ENCODE measurements at regions not wholly inside any gene's neighbourhood (a gene's known extent, or its start where the extent isn't known, plus 50 kb on each side); places are given as distances from the start of the nearest gene placed in this dataset.

DNA sequence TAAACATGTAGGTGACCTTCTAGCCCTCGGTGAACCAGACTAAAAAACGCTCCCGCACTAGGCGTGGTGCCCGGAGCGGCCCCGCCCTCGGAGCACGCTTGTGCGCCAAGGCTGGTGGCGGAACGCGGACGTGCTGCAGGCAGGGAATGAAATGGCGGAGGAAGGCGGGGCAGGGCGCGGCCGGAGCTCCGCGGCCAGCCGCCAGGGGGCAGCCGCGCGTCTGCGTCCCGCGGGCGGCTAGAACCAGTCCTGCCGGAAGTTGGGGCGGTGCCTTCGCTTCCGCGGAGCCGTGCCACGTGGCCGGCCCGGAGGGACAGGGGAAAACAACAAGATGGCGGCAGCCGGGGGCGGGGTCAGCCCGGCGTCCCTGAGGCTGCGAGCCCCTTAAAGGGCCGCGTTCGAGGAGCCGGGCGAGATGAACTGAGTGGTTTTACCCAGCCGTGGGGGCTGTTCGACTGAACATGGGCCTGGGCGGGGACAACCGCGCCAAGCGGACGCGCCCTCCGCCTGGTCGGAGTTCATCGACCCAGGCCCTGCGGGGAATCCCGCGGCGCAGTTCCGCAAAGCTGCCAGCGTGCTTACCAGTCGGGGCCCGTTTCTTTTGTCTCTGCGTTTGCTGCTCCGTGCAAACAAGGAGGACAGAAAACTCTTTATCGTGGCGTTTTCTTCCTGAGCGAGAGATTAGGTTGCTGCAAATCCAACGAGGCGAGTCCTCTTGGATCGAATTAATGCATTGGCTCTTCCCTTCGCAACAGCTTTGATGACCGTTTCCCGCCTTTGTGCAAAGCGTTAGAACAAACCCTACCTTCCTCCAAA, 90.9 kb upstream of the CHD2 start:
- ATAC-seq (replicated peaks; ENCODE audit: extremely low read depth, poor library complexity, severe bottlenecking) (peak; percentile 82), DNase-seq (ENCODE audit: low spot score in 2 of 2) (peak; percentile 97 to 98)
- peaks cover 28% of the 10 kb centered on the region for H3K4me1 Mint-ChIP-seq
- H3K27me3 Mint-ChIP-seq = no peaks in the 10 kb centered on the region
- peak overlapping the region; percentile 94 for H3K27ac Mint-ChIP-seq (ENCODE audit: low read depth)
- H3K36me3 Mint-ChIP-seq (ENCODE audit: insufficient read depth) = peaks cover 14% of the 10 kb centered on the region
- peak overlapping the region; percentile 84 for H3K4me3 Mint-ChIP-seq
- no peaks in the 10 kb centered on the region for H3K9me3 Mint-ChIP-seq

- no peak for ATAC-seq (replicated peaks; ENCODE audit: extremely low read depth, poor library complexity, severe bottlenecking)
- peaks cover 14% of the 10 kb centered on the region for H3K36me3 Mint-ChIP-seq (ENCODE audit: insufficient read depth)
- peaks cover 28% of the 10 kb centered on the region for H3K4me1 Mint-ChIP-seq
- peak overlapping the region; percentile 84 for H3K4me3 Mint-ChIP-seq
- no peaks in the 10 kb centered on the region for H3K27me3 Mint-ChIP-seq
- H3K27ac Mint-ChIP-seq (ENCODE audit: low read depth) = peak overlapping the region; percentile 94
- no peak for DNase-seq (ENCODE audit: low spot score in 2 of 2)
- H3K9me3 Mint-ChIP-seq = no peaks in the 10 kb centered on the region
These were observed 90.2 kb upstream of the CHD2 start for GRCh38 chr15:92809880-92810361.

GRCh38 chr15:92810418-92811138, 89.5 kb upstream of the CHD2 start:
- Mint-ChIP-seq H3K9me3 (no peaks in the 10 kb centered on the region), H3K27me3 (no peaks in the 10 kb centered on the region), H3K4me3 (peak overlapping the region; percentile 84), H3K4me1 (peaks cover 28% of the 10 kb centered on the region), H3K27ac (ENCODE audit: low read depth) (peak overlapping the region; percentile 94), H3K36me3 (ENCODE audit: insufficient read depth) (peaks cover 14% of the 10 kb centered on the region)
- DNase-seq (ENCODE audit: low spot score in 2 of 2) (no peak), ATAC-seq (replicated peaks; ENCODE audit: extremely low read depth, poor library complexity, severe bottlenecking) (no peak)

GRCh38 chr15:92811148-92811913, 88.8 kb upstream of the CHD2 start:
- no peaks in the 10 kb centered on the region for H3K9me3 Mint-ChIP-seq
- peak overlapping the region; percentile 84 for H3K4me3 Mint-ChIP-seq
- H3K36me3 Mint-ChIP-seq (ENCODE audit: insufficient read depth) = peaks cover 14% of the 10 kb centered on the region
- H3K27me3 Mint-ChIP-seq = no peaks in the 10 kb centered on the region
- peaks cover 26% of the 10 kb centered on the region for H3K4me1 Mint-ChIP-seq
- ATAC-seq (replicated peaks; ENCODE audit: extremely low read depth, poor library complexity, severe bottlenecking) (no peak), DNase-seq (ENCODE audit: low spot score in 2 of 2) (no peak)
- peak overlapping the region; percentile 94 for H3K27ac Mint-ChIP-seq (ENCODE audit: low read depth)

DNA sequence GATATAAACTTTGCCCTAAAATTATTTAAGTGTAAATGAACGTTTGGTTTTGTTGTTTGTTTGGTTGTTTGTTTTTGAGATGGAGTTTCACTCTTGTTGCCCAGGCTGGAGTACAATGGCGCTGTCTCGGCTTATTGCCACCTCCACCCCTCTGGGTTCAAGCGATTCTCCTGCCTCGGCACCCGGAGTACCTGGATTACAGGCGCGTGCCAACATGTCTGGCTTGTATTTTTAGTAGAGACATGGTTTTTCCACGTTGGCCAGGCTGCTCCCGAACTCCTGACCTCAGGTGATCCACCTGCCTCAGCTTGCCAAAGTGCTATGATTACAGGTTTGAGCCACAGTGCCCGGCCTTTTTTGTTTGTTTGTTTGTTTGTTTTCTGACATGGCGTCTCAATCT, 87.9 kb upstream of the CHD2 start:
- peaks cover 23% of the 10 kb centered on the region for H3K4me1 Mint-ChIP-seq
- no peak overlapping the region for H3K4me3 Mint-ChIP-seq

DNA sequence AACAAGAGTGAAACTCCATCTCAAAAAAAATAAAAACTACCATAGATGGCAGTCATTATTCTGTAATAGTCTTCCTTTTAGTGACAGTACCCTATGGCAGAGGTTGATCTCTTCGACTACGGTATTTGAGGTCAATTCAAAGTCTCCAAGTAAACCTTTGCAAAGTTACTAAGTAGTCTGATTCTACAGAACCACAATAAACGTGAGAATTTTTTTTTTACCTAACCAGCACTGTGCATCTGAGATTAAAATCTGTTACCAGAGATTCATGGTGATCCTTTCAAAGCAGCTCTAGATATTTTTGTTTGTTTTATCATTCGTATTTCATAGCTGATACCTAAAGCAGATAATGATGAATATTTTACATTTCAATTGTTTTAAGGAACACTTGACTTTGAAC, 86.6 kb upstream of the CHD2 start:
- Mint-ChIP-seq H3K4me1 (peaks cover 13% of the 10 kb centered on the region), H3K4me3 (peak overlapping the region; percentile 25), H3K9me3 (no peaks in the 10 kb centered on the region), H3K27ac (ENCODE audit: low read depth) (peak overlapping the region; percentile 16), H3K36me3 (ENCODE audit: insufficient read depth) (peaks cover 12% of the 10 kb centered on the region), H3K27me3 (no peaks in the 10 kb centered on the region)
- no peak for ATAC-seq (replicated peaks; ENCODE audit: extremely low read depth, poor library complexity, severe bottlenecking)
- DNase-seq (ENCODE audit: low spot score in 2 of 2) = no peak

More for the DNA sequence above, 87.9 kb upstream of the CHD2 start:
- Mint-ChIP-seq H3K27ac (ENCODE audit: low read depth) (no peak overlapping the region), H3K9me3 (no peaks in the 10 kb centered on the region), H3K27me3 (no peaks in the 10 kb centered on the region), H3K36me3 (ENCODE audit: insufficient read depth) (peaks cover 14% of the 10 kb centered on the region)
- ATAC-seq (replicated peaks; ENCODE audit: extremely low read depth, poor library complexity, severe bottlenecking) (no peak), DNase-seq (ENCODE audit: low spot score in 2 of 2) (no peak)

GRCh38 chr15:92817339-92817886, 82.7 kb upstream of the CHD2 start:
- Mint-ChIP-seq H3K27me3 (no peaks in the 10 kb centered on the region), H3K4me1 (peaks cover 18% of the 10 kb centered on the region), H3K27ac (ENCODE audit: low read depth) (no peak overlapping the region), H3K36me3 (ENCODE audit: insufficient read depth) (peaks cover 10% of the 10 kb centered on the region), H3K4me3 (peak overlapping the region; percentile 3), H3K9me3 (no peaks in the 10 kb centered on the region)
- no peak for DNase-seq (ENCODE audit: low spot score in 2 of 2)
- no peak for ATAC-seq (replicated peaks; ENCODE audit: extremely low read depth, poor library complexity, severe bottlenecking)

DNA sequence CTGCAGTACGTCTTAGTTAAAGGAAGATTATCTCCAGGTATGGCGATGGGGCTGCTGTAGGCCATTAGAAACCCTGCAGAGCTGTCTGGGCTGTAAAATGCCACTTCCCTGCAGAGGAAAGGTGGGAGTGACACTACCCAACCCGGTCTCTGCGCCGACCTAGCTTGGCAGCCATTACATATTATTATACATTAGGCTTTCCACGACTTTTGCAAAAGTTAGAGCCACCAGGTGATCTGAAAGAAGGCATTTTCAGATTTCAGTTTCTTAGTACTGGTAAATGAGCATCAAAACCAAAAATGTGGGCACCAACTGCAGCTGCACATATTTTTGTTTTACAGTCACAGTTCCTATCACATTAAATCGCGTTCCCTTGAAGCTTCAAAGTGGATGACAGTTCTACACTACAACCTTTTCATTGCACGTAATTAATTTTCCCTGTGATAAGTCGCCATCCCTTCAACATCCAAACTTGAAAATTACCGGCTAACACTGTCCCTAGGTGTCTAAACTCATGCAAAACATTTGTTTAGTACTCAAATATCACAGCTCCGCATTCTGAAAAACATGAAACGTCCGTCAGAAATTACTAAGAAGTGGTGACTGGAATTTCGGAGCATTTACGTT, 81.4 kb upstream of the CHD2 start:
- Mint-ChIP-seq H3K27ac (ENCODE audit: low read depth) (peak overlapping the region; percentile 88), H3K27me3 (no peaks in the 10 kb centered on the region), H3K4me3 (peak overlapping the region; percentile 79), H3K36me3 (ENCODE audit: insufficient read depth) (peaks cover 4% of the 10 kb centered on the region), H3K9me3 (no peaks in the 10 kb centered on the region), H3K4me1 (peaks cover 19% of the 10 kb centered on the region)
- ATAC-seq (replicated peaks; ENCODE audit: extremely low read depth, poor library complexity, severe bottlenecking) (no peak), DNase-seq (ENCODE audit: low spot score in 2 of 2) (no peak)

GRCh38 chr15:92819278-92820235, 80.6 kb upstream of the CHD2 start:
- Mint-ChIP-seq H3K4me1 (peaks cover 19% of the 10 kb centered on the region), H3K4me3 (peak overlapping the region; percentile 79), H3K9me3 (no peaks in the 10 kb centered on the region), H3K36me3 (ENCODE audit: insufficient read depth) (peaks cover 5% of the 10 kb centered on the region), H3K27ac (ENCODE audit: low read depth) (peak overlapping the region; percentile 88), H3K27me3 (no peaks in the 10 kb centered on the region)
- ATAC-seq (replicated peaks; ENCODE audit: extremely low read depth, poor library complexity, severe bottlenecking) (peak; percentile 35), DNase-seq (ENCODE audit: low spot score in 2 of 2) (no peak)

DNA sequence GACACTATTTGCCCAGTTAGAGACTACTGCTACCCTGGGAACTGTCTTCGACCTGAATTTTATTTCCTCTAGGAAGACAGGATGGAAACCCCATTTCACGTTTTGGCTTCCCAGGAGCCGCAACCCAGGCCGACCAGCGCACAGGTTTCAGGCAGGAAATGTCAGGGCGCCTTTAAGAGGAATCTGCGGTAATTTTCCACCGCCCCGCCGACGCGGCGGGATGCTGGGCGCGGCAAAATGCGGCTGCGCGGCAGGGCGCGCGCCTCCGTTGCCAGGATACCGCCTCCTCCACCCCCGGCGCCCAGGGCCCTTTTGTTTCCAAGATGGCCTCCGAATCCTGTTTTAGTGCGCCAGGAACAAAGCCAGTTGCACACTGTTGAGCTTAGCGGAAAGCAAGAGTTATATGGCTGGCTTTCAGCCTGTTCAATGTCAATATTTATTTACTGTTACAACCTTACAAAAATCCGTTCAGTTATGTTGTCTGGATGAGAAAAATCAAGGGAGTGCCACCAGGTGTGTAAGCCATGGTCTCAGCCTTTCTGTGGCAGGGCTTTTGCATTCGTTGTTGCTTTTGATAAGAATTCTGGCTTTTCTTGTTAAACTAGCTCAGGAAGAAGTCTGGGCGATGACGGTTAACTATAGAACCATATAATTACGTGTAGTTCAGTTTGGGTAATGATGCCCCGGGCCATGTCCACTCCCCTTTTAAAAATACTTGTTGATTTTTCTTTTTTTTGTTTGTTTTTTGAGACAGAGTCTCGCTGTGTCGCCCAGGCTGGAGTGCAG, 79.7 kb upstream of the CHD2 start:
- Mint-ChIP-seq H3K27ac (ENCODE audit: low read depth) (peak overlapping the region; percentile 88), H3K4me3 (peak overlapping the region; percentile 79), H3K36me3 (ENCODE audit: insufficient read depth) (peaks cover 7% of the 10 kb centered on the region), H3K27me3 (no peaks in the 10 kb centered on the region), H3K4me1 (peaks cover 19% of the 10 kb centered on the region), H3K9me3 (no peaks in the 10 kb centered on the region)
- DNase-seq (ENCODE audit: low spot score in 2 of 2) (peak; percentile 69 to 70), ATAC-seq (replicated peaks; ENCODE audit: extremely low read depth, poor library complexity, severe bottlenecking) (peak; percentile 93)
